GM18505 (cell line): ENCODE measurements at regions not wholly inside any gene's neighbourhood (a gene's known extent, or its start where the extent isn't known, plus 50 kb on each side); places are given as distances from the start of the nearest gene placed in this dataset.

Source experiments
- ATAC-seq: cut with Tn5 transposase; IDR thresholded peaks from one replicate; pipeline ENCODE4 v1.9.1; 2021; ENCODE audit not compliant: unreplicated experiment
- POLR2A ChIP-seq: IDR thresholded peaks from 4 replicates; pipeline ENCODE4 v1.6.1; 2011; ENCODE audit warnings: borderline replicate concordance; ENCODE audit not compliant: insufficient read depth, insufficient read length; ENCODE audit errors: extremely low read depth

DNA sequence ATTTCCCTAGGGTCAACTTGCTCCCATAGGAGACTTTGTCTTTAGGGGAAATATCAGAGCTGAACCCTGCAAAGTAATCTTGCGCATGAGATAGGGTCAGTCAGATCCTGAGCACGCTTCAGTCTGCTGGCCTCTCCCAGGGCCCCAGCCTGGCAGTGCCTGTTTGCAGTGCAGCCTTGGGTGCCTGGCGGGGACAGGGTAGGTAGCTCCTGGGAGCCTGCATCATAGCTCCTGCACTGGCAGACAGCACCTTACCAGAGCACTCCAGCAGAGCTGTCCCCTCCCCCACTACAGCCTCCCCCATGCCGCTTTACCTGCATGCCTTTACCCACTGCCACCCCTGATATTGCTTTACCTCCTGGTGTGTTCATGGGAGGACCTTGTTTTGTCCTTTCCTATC is 237.3 kb downstream of the CCDC59 start:
- no peak for ATAC-seq
- TF ChIP-seq POLR2A: no peak

DNA sequence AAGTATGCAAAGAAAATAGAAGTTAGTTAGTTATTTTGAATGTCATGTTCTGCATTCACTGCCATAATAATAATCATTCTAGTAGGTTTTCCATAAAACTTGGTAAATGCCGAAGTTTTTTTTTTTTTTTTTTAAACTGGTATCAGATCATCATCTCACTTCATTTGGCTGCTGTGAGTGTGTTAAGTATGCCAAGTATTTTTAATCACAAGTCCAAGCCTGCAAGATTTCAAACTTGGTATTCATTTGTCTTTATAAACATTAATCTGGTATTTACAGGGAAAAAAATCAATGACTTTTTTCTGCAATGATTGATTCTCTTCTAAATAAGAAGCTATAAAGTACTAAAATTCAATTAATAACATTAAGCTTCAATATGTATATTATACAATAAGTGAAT is 248.9 kb downstream of the CCDC59 start:
- ATAC-seq: no peak
- no peak for TF ChIP-seq POLR2A

DNA sequence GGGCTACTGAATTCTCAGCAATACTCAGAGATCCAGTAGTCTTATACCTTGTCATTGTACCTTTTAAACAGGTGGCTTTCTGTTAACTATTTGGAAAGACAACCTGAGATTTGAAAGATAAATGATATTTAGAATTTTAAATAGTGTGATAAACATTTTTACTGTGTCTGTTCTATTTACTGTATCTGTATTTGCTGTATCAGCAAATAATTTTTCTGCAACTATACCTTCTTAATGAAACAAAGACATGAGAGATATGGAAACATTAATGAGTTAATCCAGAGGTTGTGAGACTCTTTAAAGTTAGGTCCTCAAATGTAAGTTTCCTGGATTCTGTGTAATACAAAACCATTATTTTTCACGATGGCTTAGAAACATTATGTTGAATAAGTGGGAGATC is 249.6 kb downstream of the CCDC59 start:
- ATAC-seq: no peak
- TF ChIP-seq POLR2A: no peak

DNA sequence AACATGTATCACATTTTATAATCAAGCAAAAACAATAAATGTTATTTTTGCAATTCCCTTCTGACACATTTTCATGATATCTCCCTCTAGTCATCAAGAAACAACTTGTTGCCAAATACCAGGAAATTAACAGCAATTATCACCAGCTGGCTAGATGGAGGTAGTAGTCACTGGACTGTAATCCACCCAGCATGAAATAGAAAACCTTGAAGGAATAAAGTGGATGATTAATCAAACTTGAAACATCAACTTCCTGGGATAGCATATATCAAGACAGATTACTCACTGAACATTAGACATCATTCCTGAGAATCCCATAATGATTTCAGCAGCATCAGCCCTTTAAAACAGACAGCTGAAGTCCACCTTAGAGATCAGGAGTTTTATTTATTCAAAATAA is 259.0 kb downstream of the CCDC59 start:
- ATAC-seq: no peak
- no peak for TF ChIP-seq POLR2A

DNA sequence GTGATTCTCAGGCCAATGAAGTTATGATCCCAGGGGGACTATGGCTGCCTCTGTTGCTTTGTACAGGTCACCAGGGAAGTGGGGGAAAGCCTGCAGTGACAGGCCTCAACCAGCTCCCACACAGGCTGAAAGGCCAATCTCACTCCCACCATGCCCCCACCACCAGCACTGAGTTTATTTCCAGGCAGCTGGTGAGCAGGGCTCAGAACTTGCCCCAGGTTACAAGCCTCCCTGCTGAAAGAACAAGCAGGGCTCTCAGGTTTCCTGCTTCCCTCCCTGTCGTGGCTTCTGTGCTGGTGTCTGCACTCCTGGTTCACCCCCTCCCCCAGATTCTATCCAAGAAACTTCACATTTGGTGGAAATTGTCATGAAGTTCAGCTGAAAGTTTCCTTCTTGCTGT is 260.3 kb downstream of the CCDC59 start:
- no peak for TF ChIP-seq POLR2A
- no peak for ATAC-seq

DNA sequence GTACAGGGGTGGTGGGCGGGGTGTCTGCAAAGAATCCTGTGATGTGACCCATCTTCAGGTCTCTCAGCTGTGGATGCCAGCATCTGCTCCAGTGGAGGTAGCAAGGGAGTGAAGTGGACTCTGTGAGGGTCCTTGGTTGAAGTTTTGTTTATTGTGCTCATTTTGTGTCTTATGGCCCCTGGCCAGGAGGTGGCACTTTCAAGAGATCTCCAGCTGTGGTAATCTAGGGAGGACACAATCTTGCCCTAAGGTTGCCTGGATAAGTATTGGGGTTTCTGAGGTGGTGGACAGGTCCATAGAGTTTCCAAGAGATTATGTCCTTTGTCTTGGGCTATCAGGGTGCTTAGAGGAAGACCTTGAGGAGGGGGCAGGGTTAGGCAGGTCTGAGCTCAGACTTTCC is 260.7 kb downstream of the CCDC59 start:
- no peak for ATAC-seq
- no peak for TF ChIP-seq POLR2A

DNA sequence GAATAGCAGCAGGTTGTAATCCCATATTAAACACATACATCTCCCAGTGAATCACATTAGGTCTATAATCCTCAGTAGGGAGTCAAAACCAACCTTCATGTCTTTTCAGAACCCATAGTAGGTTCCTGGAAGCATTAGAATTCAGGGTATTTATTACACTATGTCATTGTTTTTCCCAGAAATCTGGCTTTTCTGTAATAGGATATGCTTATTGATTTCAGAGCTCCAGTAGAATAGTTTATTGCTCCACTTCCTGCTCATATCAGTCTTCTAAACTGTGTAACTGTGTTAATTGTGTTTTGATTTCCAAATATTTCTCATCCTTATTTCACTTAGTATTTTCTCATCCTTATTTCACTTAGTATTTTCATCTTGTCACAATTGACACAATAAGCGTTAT is 268.0 kb downstream of the CCDC59 start:
- ATAC-seq: no peak
- TF ChIP-seq POLR2A: no peak

DNA sequence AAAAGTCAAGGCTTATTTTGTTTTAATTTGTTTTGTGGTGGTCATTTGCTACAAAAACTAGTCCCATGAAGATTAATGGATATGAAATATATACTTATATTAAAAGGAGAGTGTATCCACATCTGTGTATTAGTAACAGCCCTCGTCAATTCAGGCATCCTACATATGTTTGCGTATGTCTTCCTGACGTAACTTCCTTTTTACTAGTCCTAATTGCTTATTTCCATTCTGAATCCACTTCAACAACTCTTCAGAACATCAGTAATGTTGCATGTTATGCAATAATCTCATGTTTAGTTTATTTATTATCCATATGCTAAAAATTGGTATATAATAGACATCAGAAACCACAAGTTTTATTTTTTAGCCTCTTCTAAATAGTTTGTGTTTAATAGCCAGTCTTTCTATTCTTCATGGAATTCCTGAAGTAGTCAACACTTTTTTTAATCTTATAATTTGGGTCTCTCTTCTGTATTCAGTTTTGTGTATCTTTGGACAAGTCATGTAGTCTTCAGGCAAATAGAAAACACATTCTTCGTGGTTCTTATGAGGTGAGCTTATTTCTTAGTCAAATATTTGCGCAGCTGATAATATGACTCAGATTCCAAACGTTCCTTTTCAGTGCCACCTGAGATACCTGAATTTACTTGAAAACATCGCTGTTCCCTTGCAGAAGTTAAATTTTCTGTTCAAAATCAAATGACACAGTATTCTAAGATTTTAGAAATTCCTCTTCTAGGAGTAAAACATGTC is 268.6 kb downstream of the CCDC59 start:
- no peak for ATAC-seq
- no peak for TF ChIP-seq POLR2A

DNA sequence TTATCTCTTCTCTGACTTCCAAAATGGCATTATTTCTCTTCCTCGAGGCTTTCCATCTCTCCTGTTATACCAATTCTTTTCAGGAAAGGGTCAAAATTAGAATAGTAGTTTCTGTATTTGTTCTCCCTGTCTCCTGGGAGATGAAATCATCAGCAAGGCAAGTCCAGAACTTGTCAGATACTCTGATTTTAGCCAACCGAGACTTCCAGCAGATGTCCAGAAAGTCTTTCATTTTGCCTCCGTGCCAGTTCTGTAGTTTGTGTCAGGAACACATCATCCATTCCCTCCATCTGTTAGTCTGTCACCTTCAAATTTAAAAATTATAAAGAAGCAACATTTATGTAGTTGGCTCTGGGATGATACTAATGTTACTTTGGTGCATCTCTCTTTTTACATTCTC is 275.7 kb downstream of the CCDC59 start:
- TF ChIP-seq POLR2A: no peak
- no peak for ATAC-seq

DNA sequence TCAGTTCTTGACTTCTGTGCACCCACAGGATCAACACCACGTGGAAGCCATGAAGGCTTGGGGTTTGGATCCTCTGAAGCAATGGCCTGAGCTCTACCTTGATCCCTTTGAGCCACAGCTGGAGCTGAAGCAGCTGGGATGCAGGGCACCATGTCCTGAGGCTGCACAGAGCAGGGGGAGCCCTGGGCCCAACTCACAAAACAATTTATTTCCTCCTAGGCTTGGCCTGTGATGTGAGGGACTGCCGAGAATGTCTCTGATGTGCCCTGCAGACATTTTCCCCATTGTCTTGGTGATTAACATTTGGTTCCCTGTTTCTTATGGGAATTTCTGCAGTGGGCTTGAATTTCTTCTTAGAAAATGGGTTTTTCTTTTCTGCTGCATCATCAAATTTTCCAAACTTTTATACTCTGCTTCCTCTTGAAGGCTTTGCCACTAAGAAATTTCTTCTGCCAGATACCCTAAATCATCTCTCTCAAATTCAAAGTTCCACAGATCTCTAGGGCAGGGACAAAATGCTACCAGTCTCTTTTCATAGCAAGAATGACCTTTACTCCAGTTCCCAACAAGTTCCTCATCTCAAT is 288.2 kb downstream of the CCDC59 start:
- ATAC-seq: no peak
- TF ChIP-seq POLR2A: no peak

DNA sequence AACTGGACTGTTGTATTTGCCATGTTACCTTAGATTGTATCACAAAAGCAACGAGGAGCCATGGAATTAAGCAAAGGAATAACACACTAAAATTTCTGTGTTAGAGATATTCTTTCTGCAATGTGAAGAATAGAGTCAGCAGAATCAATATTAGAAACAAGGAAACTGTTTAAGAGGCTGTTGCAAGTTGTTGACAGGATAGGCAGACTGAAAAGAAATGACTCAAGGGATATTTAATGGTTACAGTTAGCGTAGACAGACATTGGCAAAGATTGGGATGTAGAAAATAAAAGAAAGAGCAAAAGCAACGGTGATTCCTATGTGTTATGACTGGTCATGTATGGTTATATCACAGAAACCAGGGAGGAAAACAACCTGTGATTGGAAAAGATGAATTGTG is 299.0 kb upstream of the PPFIA2 start:
- TF ChIP-seq POLR2A: no peak
- ATAC-seq: no peak

DNA sequence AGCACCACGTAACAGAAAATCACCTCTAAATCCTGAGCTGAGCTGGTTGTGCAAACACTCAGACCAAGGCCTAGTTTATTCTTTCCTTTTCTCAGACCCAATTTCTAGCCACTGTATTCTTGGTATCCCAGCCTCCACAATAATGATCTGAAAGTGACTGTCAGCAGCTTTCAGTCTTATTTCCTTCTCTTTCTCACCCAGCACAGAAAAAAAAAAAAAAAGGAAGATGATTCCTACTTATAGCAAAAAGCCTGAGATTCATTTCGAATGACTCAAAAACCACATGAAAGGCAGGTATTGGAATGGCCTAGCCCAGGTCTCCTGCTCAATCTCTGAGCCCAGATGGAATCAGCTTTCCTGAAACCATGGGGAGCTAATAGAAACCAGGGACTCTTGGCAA is 298.6 kb upstream of the PPFIA2 start:
- no peak for TF ChIP-seq POLR2A
- no peak for ATAC-seq

DNA sequence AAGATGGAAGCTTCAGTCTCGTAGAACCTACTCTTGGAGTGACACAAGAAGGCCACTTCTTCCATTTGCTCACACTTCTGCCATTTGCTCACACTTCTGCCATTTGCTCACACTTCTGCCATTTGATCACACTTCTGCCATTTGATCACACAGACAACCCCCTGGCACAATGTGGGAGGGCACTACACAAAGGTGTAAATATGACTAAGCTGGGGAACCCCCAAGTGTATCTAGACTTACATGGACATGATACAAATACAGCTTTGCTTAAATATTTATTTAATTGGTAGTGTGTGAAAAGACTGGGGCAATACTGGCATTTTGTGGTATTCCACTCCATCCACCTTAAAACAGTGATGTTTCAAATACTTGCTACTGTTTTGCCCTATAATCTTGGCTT is 296.2 kb upstream of the PPFIA2 start:
- ATAC-seq: no peak
- TF ChIP-seq POLR2A: no peak

DNA sequence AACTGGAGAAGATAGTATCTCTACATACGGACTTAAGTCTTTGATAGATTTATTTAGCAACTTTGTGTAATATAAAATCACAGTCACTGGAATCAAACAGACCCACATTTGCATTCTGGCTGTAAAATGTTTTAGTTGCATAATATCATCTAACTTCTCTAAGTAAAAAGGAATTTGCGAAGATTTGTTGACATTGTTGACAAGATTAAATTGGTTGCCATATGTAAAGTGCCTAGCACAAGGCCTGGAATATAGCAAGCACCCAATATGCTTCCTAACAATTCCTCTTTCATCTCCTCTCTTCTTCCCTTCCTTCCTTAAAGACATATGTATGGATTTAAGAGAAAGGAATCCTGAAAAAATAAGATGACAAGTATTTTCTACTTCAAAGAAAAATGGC is 295.4 kb upstream of the PPFIA2 start:
- ATAC-seq: no peak
- TF ChIP-seq POLR2A: no peak
